Hematopoietic multipotent progenitor cell treated with erythropoietin and hydrocortisone succinate and interleukin-3 and kit ligand, for 15 days (in vitro differentiated cells): ENCODE measurements at regions not wholly inside any gene's neighbourhood (a gene's known extent, or its start where the extent isn't known, plus 50 kb on each side); places are given as distances from the start of the nearest gene placed in this dataset.

Source experiments
- DNase-seq: peaks from one replicate; pipeline ENCODE4 v3.0.0-alpha.2; 2015; ENCODE audit warnings: low spot score

- no peak for DNase-seq
Observed at GRCh38 chr14:87522575-87522974, 470.4 kb downstream of the GALC start.

DNA sequence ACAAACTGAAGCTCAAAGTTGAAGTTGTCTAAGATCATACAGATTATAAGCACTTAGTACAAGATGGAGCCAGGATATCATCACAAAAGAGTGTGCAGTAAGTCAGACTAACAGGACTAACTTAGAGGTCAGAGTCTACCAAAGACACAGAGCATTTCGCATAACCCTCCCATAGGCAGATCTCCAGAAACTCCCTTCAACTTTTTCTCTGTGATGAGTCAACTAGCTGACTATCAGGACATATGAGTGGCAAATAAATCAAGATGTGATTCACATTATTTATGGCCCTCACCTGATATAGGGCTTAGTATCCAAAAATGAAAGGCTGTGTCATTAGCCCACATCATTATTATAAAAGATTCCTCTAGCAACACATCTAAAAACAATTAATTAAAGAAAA, 484.6 kb downstream of the GALC start:
- DNase-seq: no peak

DNA sequence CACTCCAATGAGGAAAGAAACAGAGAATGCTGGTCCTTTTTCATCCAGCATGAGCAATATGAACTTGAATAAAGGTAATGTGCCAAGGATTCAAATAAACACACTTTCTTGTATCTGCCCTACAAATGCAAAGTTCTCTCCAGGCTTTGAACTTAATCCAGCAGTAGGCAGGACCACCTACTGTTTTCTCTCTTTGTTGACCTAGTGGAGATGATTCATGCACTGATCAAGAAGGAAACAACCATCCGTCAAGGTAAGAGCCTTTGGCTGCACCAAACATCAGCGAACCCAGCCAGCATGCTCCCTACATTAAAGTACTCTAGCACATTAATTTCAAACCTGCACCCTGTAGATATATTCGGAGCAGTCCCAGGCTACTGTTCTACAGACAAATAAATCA, 489.3 kb downstream of the GALC start:
- no peak for DNase-seq

DNA sequence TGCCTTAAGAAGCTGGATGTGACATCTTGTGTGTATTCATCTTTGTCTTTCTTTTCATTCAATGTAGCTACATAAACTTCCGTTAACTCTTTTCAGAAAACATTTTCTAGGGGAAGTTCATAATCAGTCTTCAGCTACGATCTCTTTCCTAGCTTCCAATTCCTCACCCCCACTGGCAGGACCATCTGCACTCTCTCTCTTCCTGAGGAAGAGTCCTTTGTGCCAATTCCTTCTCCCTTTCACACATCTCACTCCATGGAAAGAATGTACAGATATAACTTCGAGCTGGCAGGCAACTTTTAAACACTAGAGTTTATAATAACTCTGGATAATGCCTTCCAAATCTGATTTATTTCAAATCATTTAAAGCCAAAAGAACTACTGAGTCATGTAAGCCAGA, 495.7 kb downstream of the GALC start:
- no peak for DNase-seq

GRCh38 chr14:87494010-87494409, 499.0 kb downstream of the GALC start:
- no peak for DNase-seq

- no peak for DNase-seq
Observed at GRCh38 chr14:87492561-87492960, 500.4 kb downstream of the GALC start.

DNA sequence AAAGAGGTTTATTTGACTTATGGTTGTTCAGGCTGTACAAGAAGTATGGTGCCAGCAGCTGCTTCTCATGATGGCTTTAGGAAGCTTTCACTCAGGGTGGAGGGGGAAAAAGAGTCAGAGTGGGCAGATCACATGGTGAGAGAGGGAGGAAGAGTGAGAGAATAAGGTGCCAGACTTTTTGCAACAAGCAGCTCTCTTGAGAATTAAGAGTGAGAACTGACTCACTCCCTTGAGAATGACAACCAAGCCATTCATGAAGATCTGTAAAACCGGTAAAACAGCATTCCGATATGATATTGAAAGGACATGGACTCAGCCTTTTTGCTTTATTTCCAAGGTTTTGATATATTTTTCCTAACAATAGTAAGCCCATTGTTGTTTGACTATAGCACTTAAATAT, 501.2 kb downstream of the GALC start:
- DNase-seq: no peak

DNA sequence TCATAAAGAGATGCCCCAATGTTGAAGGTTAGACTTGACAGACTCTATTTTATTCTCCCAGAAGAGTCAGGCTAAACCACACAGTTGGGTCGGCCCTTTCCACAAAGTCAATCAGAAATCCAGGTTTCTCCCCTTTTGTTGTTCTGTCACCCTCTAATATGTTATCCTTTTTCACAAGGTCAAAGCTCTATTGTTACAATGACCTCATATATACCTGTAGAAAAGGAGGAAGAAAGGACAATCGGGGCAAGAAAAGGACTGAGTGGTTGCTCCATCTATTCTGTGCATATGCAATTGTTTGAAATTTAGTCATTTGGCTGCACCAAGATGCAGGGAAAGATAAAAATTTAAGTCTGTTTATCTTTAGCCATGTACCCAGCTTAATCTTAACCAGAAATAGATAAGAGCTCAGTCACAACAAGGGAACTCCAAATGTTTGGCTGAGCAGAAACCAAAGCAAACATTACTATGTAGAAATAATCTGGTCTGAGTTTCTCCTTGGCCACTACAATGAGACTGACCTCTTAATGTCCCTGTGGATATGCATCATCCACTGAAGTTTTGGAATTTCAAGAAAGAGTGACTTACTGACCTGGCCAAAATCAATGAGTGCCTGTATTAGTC, 503.7 kb downstream of the GALC start:
- no peak for DNase-seq

- no peak for DNase-seq
Observed at GRCh38 chr14:87483271-87484260, 509.4 kb downstream of the GALC start.

- no peak for DNase-seq
Observed at GRCh38 chr14:87468531-87468930, 524.5 kb downstream of the GALC start.

DNA sequence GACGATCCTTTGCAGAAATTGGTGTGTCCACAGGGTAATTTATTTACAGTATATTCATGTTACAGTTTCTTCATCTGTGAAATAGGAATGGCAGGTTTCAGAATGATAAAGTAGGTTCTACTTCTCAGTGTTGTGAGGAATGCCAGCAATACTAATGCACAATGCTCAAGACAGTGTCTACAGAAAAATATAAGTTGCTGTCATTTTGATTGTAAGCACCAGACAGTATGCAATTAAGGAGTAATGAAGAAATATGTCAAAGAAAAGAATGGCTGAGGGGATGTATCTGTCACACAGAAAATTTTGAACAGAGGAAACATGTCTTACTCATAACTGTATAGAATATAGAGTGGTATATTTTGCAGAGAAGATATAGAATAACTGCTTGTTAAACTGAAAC, 525.4 kb downstream of the GALC start:
- DNase-seq: no peak

DNA sequence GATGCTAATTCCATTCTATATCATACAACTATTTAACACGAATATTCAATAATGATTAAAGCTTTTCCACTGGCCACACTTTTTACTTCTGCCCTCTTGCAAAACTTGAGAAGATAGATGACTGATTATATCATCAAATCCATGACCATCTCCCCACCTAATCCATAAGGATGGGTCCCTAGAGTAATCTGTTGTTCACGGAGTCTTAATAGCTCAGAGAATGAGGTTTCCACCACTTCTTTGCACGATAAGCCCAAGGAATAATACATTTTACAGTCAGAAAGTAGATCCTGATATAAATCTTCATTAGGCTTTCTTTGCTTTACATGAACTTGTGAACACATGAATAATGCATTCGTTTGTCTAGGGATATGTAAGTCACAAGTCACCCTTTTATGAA, 527.2 kb downstream of the GALC start:
- DNase-seq: no peak

DNA sequence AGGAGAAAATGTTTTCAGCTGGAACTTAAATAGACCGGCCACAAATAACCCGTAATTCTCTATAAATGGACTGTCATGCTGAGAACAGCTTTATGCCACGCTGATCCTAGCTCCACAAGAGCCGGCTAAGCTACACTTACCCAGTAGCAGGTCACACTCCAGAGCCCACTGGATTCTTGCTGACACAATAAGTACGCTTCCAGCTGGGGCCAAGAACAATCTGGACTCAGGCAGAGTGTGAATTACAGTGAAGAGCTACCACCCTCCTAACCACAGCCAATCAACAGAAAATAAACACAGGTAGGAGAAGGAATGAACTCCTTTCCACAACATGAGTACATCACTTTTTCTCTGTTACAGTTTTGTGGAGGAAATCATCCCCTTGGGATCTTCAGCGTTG, 531.3 kb downstream of the GALC start:
- no peak for DNase-seq

DNA sequence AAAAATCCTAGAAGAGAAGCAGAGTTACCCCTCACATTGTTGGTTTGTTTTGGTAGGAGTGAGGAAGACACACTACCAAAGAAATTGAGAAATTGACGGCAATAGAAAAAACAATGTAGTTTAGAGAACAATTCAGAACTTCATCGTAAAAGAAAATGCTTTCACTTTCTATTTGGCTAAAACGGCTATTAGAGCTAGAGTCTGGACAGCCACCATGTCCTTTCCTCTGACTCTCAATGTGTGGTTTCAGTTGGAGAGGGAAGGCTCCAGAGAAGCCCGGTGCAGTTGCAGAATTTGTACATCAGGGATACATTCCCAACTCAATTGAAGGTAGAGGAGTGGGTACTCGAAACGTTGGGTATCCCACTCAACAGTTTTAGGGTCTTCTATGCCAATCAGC, 535.3 kb downstream of the GALC start:
- no peak for DNase-seq

DNA sequence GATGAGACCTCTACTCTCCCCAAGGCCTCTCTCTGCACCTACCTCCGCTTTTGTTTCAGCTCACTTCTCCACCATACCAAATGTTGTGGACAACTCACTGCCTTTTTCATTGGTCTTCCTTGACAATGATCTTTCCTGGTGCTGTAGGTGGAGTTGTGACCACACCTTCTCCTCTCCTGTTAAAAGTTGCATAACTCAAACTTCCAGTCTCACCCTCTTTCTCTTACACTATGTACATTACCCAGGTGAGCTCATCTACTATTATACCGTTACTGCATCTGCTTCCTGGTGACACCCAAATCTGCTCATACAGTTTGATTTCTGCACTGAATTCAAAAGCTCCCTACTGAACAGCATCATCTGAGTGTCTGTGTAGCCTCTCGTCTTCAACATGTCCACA, 542.8 kb downstream of the GALC start:
- DNase-seq: no peak

- DNase-seq: no peak
Observed at GRCh38 chr14:87449016-87449415, 544.0 kb downstream of the GALC start.

DNA sequence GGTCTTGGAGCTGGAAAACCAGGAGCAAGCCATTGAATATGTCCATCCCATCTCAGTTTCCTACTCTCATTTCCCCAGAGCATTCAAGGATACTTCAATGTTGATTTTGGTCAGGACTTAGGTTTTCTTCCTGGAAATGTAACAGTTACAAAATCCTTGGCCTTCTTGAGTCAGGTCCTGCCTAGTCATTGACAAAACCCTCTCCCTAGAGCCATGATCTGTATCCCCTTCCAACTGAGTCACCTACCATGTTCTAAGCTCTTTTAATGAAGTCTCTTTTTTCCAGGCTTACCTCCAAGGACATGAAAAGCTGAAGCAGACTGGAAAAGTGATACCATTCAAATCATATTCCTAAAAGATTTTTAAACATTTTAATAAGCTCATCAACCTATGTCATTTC, 549.2 kb downstream of the GALC start:
- no peak for DNase-seq

- no peak for DNase-seq
Observed at GRCh38 chr14:87443039-87443438, 549.9 kb downstream of the GALC start.

- DNase-seq: no peak
Observed at GRCh38 chr14:87437158-87437557, 555.8 kb downstream of the GALC start.

- DNase-seq: no peak
Observed at GRCh38 chr14:87434680-87435079, 558.3 kb downstream of the GALC start.

DNA sequence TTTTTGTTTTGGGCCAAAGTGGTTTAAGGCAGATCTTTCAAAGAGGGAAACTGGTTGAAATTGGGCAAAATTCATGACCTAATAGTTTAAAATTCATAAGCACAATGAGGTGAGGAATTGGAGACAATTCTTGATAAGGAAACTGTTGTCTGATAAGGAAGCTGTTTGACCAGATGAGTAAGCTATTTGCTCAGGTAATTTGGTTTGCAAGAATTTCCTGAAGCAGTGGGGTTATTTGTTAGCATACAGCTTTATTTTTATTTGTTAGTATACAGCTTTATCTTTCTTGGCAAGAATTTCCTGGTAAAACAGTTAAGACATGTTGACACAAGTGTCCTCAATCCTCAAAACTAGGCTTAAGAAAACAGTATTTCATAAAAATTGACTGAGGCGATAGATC, 559.0 kb downstream of the GALC start:
- no peak for DNase-seq

GRCh38 chr14:87432698-87433097, 560.3 kb downstream of the GALC start:
- DNase-seq: no peak

DNA sequence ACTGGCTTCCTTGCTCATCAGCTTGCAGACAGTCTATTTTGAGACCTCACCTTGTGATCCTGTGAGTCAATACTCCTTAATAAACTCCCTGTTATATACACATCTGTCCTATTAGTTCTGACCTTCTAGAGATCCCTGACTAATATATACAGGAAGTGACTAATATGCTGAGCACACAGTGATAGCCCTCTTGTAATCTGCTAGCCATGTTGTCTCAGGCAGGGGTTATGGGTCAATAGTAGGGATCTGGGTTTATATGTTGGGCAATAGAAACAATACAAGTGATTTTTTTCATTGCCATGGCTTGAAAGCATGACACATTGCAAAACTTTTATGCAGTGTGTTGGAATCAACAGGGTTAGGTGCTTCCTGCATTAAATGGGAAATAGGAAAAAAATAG, 562.2 kb downstream of the GALC start:
- DNase-seq: no peak

DNA sequence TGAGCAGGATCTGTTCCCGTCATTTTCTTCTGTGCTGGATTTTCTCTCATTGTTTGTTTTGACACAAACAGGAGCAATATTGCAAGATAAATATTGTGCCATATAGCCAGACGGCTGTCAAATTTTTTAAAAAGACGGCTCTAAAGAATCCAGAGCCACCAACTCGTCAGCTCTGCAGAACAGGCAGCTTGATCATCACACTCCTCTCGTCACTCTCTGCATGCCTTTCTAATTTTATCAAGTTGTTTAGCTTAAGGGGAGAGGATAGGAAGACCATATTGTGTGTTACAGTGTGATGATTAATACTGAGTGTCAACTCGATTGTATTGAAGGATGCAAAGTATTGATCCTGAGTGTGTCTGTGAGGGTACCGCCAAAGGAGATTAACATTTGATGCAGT, 562.8 kb downstream of the GALC start:
- DNase-seq: no peak
